ENCODE measurements at regions not wholly inside any gene's neighbourhood (a gene's known extent, or its start where the extent isn't known, plus 50 kb on each side); places are given as distances from the start of the nearest gene placed in this dataset.

- Mint-ChIP-seq H3K36me3 (ENCODE audit: insufficient read depth in 1 of 3, low read depth in 3 of 3) (no peaks in the 10 kb centered on the region), H3K27ac (no peak overlapping the region), H3K4me1 (peaks cover 7 to 8% of the 10 kb centered on the region in 2 experiments; a peak in 3 of 4 replicates), H3K9me3 (no peaks in the 10 kb centered on the region; a peak in 2 of 5 replicates), H3K4me3 (no peak overlapping the region), H3K27me3 (ENCODE audit: low read depth) (no peaks in the 10 kb centered on the region)
- no peak overlapping the region for H4K8ac ChIP-seq (replicated peaks; ENCODE audit: insufficient read length, low read depth, low read length)
- H2AK5ac ChIP-seq (ENCODE audit: insufficient read length, low read length): no peak overlapping the region
- H3K18ac ChIP-seq (ENCODE audit: insufficient read length, low read depth, low read length): no peak overlapping the region
- H4K20me1 ChIP-seq (ENCODE audit: control insufficient read depth, insufficient read depth, insufficient read length): no peaks in the 10 kb centered on the region
- H3K4ac ChIP-seq (ENCODE audit: low read depth, low read length): no peak overlapping the region
- no CpG with 5 or more reads among the region's 9 CpGs for WGBS (ENCODE audit: extremely low coverage, insufficient read length, low lambda C conversion rate)
- no peak for DNase-seq
- no peak overlapping the region for H2AFZ ChIP-seq (ENCODE audit: low read length)
- no peaks in the 10 kb centered on the region for H3K23me2 ChIP-seq (ENCODE audit: insufficient read length, low read depth, low read length, poor library complexity, severe bottlenecking)
- H4K91ac ChIP-seq (ENCODE audit: insufficient read length, low read depth, low read length): no peak overlapping the region
- TF ChIP-seq CTCF (conservative IDR thresholded peaks at IDR 0.05): no peak
- no peak overlapping the region for H2BK20ac ChIP-seq (ENCODE audit: low read depth, low read length, poor library complexity, severe bottlenecking)
- H3K4me1 ChIP-seq (ENCODE audit: insufficient read depth, low read length): no peaks in the 10 kb centered on the region
- no peak overlapping the region for H2BK15ac ChIP-seq (ENCODE audit: low read depth, low read length)
- no peak overlapping the region for H2BK12ac ChIP-seq (ENCODE audit: insufficient read length, low read depth, low read length)
- no peaks in the 10 kb centered on the region for H3K9me3 ChIP-seq (ENCODE audit: control insufficient read depth, low read depth, low read length)
- no peak overlapping the region for H3T11ph ChIP-seq (ENCODE audit: low read length)
- H3K14ac ChIP-seq (ENCODE audit: insufficient read depth, low read length): no peak overlapping the region
- no peaks in the 10 kb centered on the region for H3K79me1 ChIP-seq (ENCODE audit: insufficient read depth, low read depth, low read length, poor library complexity, severe bottlenecking)
- no peak overlapping the region for H3K23ac ChIP-seq (ENCODE audit: insufficient read length, low read depth, low read length)
- H3K27ac ChIP-seq (ENCODE audit: insufficient read length, low read depth, low read length): no peak overlapping the region
- H3K9ac ChIP-seq (ENCODE audit: extremely low read depth, insufficient read length, low read length): no peak overlapping the region
- no peaks in the 10 kb centered on the region for H3K27me3 ChIP-seq (ENCODE audit: insufficient read depth, low read length)
- H3K56ac ChIP-seq (ENCODE audit: insufficient read length, low read depth, low read length): no peak overlapping the region
- no peak overlapping the region for H2BK120ac ChIP-seq (ENCODE audit: low read depth, low read length, poor library complexity, severe bottlenecking)
- H4K5ac ChIP-seq (ENCODE audit: insufficient read length, low read depth, low read length): no peak overlapping the region
- no peak overlapping the region for H2BK5ac ChIP-seq (ENCODE audit: insufficient read length, low read length)
- H3K4me2 ChIP-seq (ENCODE audit: insufficient read depth, insufficient read length, low read length): no peak overlapping the region
- no peaks in the 10 kb centered on the region for H3K79me2 ChIP-seq (ENCODE audit: insufficient read depth, low read length)
These were observed 261.2 kb downstream of the TXNL1 start for GRCh38 chr18:56377231-56377630.
